ENCODE measurements at regions not wholly inside any gene's neighbourhood (a gene's known extent, or its start where the extent isn't known, plus 50 kb on each side); places are given as distances from the start of the nearest gene placed in this dataset.

DNA sequence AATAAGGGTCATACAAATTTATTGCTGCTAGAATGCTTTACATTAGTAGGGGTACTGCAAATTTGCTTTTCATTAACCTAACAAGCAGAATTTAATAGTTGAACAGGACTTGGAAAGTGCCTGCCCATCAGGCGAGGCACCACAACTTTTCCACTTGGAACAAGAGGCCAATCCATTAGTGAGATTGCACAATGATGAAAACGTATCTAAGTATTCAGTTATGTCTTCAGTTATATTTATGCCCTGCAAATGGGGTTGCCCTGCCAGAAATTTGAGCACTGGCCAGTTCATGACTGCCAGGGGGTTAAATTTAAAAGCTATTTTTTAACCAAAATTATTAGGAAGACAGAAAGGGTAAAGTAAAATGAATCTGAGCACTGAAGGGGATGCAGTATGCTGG lies 111.1 kb upstream of the PALS2 start:
- no peak overlapping the region for H2AFZ ChIP-seq (ENCODE audit: control insufficient read depth, low read depth, low read length)

More for the DNA sequence above, 111.1 kb upstream of the PALS2 start:
- CTCF ChIA-PET, result no interaction called here
- H3K27ac ChIP-seq (ENCODE audit: control insufficient read depth, insufficient read depth), result no peak overlapping the region
- H3K4me3 ChIP-seq, result no peak overlapping the region
- H4K20me1 ChIP-seq (ENCODE audit: control insufficient read depth, insufficient read depth), result no peaks in the 10 kb centered on the region
- no peak for ATAC-seq
- no peaks in the 10 kb centered on the region for H3K4me1 ChIP-seq (ENCODE audit: control insufficient read depth, insufficient read depth, low read length)
- no peak for FAIRE-seq
- no peaks in the 10 kb centered on the region for H3K36me3 ChIP-seq (ENCODE audit: control insufficient read depth in 2 of 2, insufficient read depth in 2 of 2, low read length in 1 of 2)
- BruUV-seq (replicated peaks), result no TSS peak
- H3K9me3 ChIP-seq (replicated peaks; ENCODE audit: control insufficient read depth, insufficient read depth, low read length), result no peaks in the 10 kb centered on the region
- in situ Hi-C loops (cut with MboI) (no loop called here), intact Hi-C loops (cut with micrococcal nuclease; ENCODE audit: unreplicated experiment) (no loop called here)
- no peak overlapping the region for H3K4me2 ChIP-seq (ENCODE audit: control insufficient read depth, insufficient read depth)
- H3K27me3 ChIP-seq (replicated peaks in 1 of 2; ENCODE audit: control insufficient read depth in 2 of 2, insufficient read depth in 2 of 2, low read length in 1 of 2), result peaks cover 0 to 4% of the 10 kb centered on the region in 2 experiments; a peak in 1 of 4 replicates
- RAD21 ChIA-PET (ENCODE audit: unreplicated experiment), result interaction anchor here (0.6 kb wide), 1 partner anchor 92 kb away, joined by 3 read pairs; no protein-coding TSS in a partner anchor
- SMC1A ChIA-PET (ENCODE audit: uncharacterized antibody, unreplicated experiment), result interaction anchor here (0.7 kb wide), 2 partner anchors 12 to 363 kb away, joined by 3 read pairs; no protein-coding TSS in a partner anchor
- no peak overlapping the region for H3K9ac ChIP-seq (ENCODE audit: control insufficient read depth, insufficient read depth, low read length)
- TF ChIP-seq ZNF274 (IDR thresholded peaks at IDR 0.05; ENCODE audit: insufficient read depth, insufficient read length), result no peak
- no peak for TF ChIP-seq CREM (IDR thresholded peaks at IDR 0.05; ENCODE audit: low read depth)
- TF ChIP-seq, protein P1, sequence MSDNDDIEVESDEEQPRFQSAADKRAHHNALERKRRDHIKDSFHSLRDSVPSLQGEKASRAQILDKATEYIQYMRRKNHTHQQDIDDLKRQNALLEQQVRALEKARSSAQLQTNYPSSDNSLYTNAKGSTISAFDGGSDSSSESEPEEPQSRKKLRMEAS (IDR thresholded peaks at IDR 0.05; ENCODE audit: low read depth, low read length), result no peak
- TF ChIP-seq IRF4 (IDR thresholded peaks at IDR 0.05; ENCODE audit: low read depth, low read length), result no peak
- TF ChIP-seq DPF2 (IDR thresholded peaks at IDR 0.05), result no peak
- TF ChIP-seq, protein P2, sequence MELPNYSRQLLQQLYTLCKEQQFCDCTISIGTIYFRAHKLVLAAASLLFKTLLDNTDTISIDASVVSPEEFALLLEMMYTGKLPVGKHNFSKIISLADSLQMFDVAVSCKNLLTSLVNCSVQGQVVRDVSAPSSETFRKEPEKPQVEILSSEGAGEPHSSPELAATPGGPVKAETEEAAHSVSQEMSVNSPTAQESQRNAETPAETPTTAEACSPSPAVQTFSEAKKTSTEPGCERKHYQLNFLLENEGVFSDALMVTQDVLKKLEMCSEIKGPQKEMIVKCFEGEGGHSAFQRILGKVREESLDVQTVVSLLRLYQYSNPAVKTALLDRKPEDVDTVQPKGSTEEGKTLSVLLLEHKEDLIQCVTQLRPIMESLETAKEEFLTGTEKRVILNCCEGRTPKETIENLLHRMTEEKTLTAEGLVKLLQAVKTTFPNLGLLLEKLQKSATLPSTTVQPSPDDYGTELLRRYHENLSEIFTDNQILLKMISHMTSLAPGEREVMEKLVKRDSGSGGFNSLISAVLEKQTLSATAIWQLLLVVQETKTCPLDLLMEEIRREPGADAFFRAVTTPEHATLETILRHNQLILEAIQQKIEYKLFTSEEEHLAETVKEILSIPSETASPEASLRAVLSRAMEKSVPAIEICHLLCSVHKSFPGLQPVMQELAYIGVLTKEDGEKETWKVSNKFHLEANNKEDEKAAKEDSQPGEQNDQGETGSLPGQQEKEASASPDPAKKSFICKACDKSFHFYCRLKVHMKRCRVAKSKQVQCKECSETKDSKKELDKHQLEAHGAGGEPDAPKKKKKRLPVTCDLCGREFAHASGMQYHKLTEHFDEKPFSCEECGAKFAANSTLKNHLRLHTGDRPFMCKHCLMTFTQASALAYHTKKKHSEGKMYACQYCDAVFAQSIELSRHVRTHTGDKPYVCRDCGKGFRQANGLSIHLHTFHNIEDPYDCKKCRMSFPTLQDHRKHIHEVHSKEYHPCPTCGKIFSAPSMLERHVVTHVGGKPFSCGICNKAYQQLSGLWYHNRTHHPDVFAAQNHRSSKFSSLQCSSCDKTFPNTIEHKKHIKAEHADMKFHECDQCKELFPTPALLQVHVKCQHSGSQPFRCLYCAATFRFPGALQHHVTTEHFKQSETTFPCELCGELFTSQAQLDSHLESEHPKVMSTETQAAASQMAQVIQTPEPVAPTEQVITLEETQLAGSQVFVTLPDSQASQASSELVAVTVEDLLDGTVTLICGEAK (IDR thresholded peaks at IDR 0.05; ENCODE audit: borderline replicate concordance), result no peak
- TF ChIP-seq ETV6 (conservative IDR thresholded peaks at IDR 0.05 in 1 of 2, IDR thresholded peaks at IDR 0.05 in 1 of 2; ENCODE audit: borderline replicate concordance in 1 of 2, low read depth in 1 of 2), result no peak
- no peak for TF ChIP-seq SP1 (IDR thresholded peaks at IDR 0.05; ENCODE audit: low read depth, low read length)
- TF ChIP-seq ZNF384 (IDR thresholded peaks at IDR 0.05; ENCODE audit: borderline replicate concordance, low read depth, low read length), result no peak
- no peak for TF ChIP-seq CREB1 (IDR thresholded peaks at IDR 0.05; ENCODE audit: low read depth)
- TF ChIP-seq NR2C2 (IDR thresholded peaks at IDR 0.05; ENCODE audit: borderline replicate concordance, control insufficient read depth, insufficient read length, low read depth), result no peak
- DNase-seq (ENCODE audit: low read depth, low spot score), result no peak
- POLR2A ChIA-PET, result no interaction called here
- H3K79me2 ChIP-seq (ENCODE audit: control insufficient read depth, insufficient read depth, low read length), result no peaks in the 10 kb centered on the region
- WGBS (ENCODE audit: insufficient coverage, insufficient replicate concordance, low lambda C conversion rate, missing lambda C conversion rate), result 6% methylated on average over 2 of the region's 2 CpGs

Data from GM12878 (cell line).